Erythroblast (primary cell): ENCODE measurements at regions not wholly inside any gene's neighbourhood (a gene's known extent, or its start where the extent isn't known, plus 50 kb on each side); places are given as distances from the start of the nearest gene placed in this dataset.
A peak's percentile ranks its signal among the peaks of the same experiment; 100 is the strongest.

Source experiments
- DNase-seq, 2 experiments: peaks; one replicate each; lab custom pipeline; 2025; lab: John Stamatoyannopoulos, UW
- GATA1 ChIP-seq: IDR thresholded peaks from 2 replicates; pipeline ENCODE4 v1.6.1; 2011; ENCODE audit warnings: low read depth, mild to moderate bottlenecking, control low read depth, low read length, moderate library complexity
- POLR2A ChIP-seq: IDR thresholded peaks from 2 replicates; pipeline ENCODE4 v1.6.1; 2011; ENCODE audit warnings: mild to moderate bottlenecking, low read length

GRCh38 chr1:58836408-58836807, 52.6 kb upstream of the JUN start:
- no peak for TF ChIP-seq GATA1
- no peak for TF ChIP-seq POLR2A

DNA sequence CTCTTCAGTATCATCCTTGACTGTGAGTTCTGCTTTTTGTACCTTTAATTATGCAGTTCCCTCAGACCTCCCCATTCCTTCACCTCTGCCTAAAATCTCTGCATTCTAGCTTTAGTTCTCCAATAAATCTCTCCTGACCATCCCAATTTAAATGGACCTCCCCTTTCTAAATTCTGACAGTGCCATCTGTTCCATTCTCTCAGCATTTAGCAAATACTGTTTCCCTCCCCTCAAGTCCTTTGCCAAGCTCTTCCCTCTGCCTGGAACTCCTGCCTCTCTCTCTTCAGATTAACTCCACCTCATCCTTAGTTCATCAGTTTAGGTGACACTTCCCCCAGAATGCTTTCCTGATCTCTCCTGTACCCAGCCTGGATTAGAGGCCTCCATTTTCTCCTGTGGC, 54.0 kb upstream of the JUN start:
- DNase-seq = no peak
- TF ChIP-seq POLR2A (no peak), GATA1 (no peak)

More at GRCh38 chr1:58836408-58836807, 52.6 kb upstream of the JUN start:
- DNase-seq = peak in 1 of 2 experiments; percentile 6

DNA sequence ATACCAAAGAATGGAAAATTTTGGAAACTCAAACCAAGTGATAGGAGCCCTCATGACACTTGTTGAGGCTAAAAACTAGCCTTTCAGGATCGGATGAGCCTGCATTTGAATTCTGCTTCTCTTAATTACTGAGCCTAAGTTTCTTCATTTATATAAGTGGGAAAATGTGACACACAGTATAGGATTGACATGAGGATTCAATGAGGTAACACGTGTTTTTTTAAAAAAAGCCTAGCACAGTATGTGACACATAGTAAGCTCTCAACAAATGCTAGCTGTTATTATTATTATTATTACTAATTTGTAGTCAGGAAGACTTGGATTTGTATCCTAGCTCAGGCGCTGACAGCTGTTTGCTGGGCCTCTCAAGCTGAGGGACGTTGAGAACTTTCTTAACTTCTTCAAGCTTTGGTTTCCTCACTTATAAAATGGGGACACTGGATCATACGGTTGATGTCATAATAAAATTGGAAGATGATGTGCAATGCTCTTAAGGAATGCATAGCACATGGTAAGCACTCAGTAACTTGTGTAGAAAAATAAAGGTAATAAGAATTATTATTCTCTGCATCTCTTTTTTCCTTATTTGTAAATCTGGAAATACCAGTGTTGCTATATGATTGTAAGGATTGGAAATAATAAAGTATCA, 55.4 kb upstream of the JUN start:
- no peak for DNase-seq

DNA sequence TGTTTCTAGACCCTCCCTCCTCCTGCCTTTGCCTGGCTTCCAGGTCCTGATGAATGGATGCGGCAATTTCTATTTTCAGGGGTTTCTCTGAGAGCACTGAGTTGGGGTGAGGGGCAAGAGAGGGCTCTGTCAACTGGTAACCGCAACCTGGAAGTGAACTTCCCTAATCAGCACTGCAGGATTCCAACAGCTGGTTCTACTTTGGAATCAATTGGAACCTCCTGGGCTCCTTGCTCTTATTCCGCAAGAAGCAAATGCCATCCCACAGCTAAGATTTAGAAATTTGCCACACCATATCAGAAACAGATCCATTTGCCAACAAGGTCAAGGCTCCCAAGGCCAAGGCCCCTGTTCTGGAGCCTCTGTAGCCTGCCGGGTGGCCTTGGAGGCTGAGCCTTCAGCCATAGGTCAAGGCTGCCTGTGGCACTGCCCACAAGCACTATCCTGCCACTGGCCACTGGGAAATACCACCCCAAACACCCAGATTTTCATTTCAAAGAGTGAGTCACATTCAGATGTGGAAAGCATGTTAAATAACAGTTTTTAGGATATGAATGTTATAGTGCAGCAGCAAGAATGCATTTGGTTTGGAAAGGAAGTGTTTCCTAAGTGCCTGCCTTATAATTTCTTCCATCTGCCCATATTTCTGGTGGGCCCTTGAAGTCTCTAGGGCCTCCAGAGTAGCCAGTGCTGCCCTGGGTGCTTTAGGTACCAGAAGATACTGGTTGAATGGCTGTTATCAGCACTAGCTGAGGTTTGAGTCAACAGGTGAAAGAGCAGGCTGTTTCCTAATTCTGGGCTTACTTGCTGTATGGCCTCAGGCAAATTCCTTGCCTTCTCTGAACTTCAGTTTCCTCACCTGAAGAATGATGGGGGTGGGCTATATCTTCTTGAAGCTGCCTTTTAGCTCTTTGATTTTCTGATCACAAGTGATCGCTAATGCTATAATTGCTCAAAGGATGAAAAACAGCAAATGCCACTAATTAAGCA, 56.3 kb upstream of the JUN start:
- DNase-seq = no peak

More for the DNA sequence above, 55.4 kb upstream of the JUN start:
- TF ChIP-seq POLR2A (no peak), GATA1 (no peak)

GRCh38 chr1:58841455-58841854, 57.6 kb upstream of the JUN start:
- TF ChIP-seq POLR2A (no peak), GATA1 (no peak)
- DNase-seq = peak; percentile 44 to 64

More for the DNA sequence above, 56.3 kb upstream of the JUN start:
- no peak for TF ChIP-seq POLR2A
- TF ChIP-seq GATA1 = no peak

- DNase-seq = no peak
- no peak for TF ChIP-seq GATA1
- TF ChIP-seq POLR2A = no peak
Observed at GRCh38 chr1:58842941-58843340, 59.1 kb upstream of the JUN start.

GRCh38 chr1:58844176-58844575, 60.3 kb upstream of the JUN start:
- no peak for DNase-seq
- TF ChIP-seq POLR2A (no peak), GATA1 (no peak)

DNA sequence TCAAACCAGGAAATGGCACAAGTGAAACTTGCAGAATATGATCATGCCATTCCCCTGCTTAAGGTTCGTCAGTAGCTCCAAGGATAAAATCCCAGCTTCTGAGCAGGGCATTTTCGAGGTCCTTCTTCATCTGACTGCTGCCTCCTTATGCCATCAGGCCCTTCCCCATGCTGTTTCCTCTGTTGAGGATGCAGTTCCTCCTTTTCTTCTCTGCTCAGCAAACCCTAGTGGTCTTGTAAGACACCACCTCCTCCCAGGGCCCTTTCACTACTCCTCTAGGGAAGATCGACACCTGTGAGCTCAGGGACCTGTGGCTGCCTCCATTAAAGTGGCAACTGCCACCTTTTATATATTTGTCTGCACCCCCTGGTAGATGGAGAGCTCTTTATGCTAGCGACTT, 62.1 kb upstream of the JUN start:
- DNase-seq = no peak
- TF ChIP-seq GATA1 (no peak), POLR2A (no peak)

GRCh38 chr1:58848818-58849411, 65.1 kb upstream of the JUN start:
- DNase-seq = peak in 1 of 2 experiments; percentile 16

DNA sequence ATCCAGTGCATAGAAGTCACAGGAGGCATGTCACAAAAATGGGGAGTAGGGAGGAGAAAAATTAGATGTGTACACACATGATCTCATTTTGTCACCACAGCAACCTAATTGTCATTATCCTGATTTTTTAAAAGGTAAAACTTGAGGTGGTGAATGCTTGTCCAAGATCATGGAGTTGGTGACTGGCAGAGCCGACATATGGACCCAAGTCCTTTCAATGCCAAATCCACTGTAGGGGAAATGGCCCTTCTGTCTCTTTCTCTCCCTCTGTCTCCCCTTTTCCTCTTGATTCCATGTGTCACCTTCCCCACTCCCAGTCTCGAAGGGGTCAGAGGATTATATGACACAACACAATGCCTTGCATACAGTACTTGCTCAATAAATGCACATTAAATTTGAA, 65.7 kb upstream of the JUN start:
- TF ChIP-seq GATA1 = no peak
- TF ChIP-seq POLR2A = no peak
- DNase-seq = no peak

More at GRCh38 chr1:58848818-58849411, 65.1 kb upstream of the JUN start:
- TF ChIP-seq GATA1 (no peak), POLR2A (no peak)

DNA sequence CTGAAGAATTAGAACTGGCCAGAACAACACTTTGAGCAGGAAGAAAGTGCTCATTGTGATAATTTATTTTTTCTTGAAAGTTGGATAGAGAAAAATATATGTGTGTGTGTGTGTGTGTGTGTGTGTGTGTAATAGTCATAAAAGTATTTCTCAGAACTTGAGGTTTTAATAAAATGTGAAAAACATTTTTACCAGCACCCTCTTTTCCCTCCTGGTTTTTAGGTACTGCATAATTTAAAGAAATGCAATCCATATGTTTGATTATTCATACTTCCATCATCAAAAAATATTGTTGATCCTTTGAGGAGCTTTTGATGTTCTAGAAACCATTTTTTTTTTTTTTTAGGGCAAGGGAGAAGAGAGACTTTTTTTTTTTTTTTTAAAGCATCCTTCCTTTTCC, 66.8 kb upstream of the JUN start:
- DNase-seq = no peak
- TF ChIP-seq GATA1 = no peak
- TF ChIP-seq POLR2A = no peak

- TF ChIP-seq POLR2A (no peak), GATA1 (no peak)
- no peak for DNase-seq
Observed at GRCh38 chr1:58852731-58853485, 69.1 kb upstream of the JUN start.

- no peak for TF ChIP-seq GATA1
- no peak for TF ChIP-seq POLR2A
- no peak for DNase-seq
Observed at GRCh38 chr1:58854576-58854975, 70.7 kb upstream of the JUN start.
